GM12878 (cell line): ENCODE measurements at regions not wholly inside any gene's neighbourhood (a gene's known extent, or its start where the extent isn't known, plus 50 kb on each side); places are given as distances from the start of the nearest gene placed in this dataset.

Source experiments
- ATAC-seq: fragments of 200-7000 bp; cut with Tn5 transposase; 3 replicates; pipeline ENCODE4 v1.9.1; 2020; ENCODE audit warnings: mild to moderate bottlenecking, moderate library complexity
- BruUV-seq: library from RNA; stranded (reverse); fragments of 400-500 nt; replicated peaks from 2 replicates; lab custom pipeline; 2021; lab: Mats Ljungman, UMichigan
- CTCF ChIA-PET: fragments of 300-600 bp; sonication (Branson Sonifier 250); formaldehyde crosslinking; extraction: SDS; loops from one replicate; lab custom pipeline; 2021; ENCODE audit warnings: inconsistent platforms; lab: Yijun Ruan, JAX
- POLR2A ChIA-PET: fragments of 350-600 bp; formaldehyde crosslinking; extraction: SDS; loops from one replicate; lab custom pipeline; 2021; ENCODE audit warnings: inconsistent platforms; lab: Charles Lee
- RAD21 ChIA-PET: fragments of 300-600 bp; sonication (Branson Sonifier 250); formaldehyde crosslinking; loops from one replicate; lab custom pipeline; 2023; ENCODE audit warnings: antibody characterized with exemption; ENCODE audit not compliant: unreplicated experiment; lab: Charles Lee
- SMC1A ChIA-PET: fragments of 300-600 bp; sonication (Branson Sonifier 250); formaldehyde crosslinking; loops from one replicate; lab custom pipeline; 2023; ENCODE audit not compliant: unreplicated experiment, uncharacterized antibody; lab: Charles Lee
- DNase-seq: peaks from one replicate; pipeline ENCODE4 v3.0.0-alpha.2; 2011; ENCODE audit warnings: low read depth, low spot score
- FAIRE-seq: peaks from 3 replicates; lab custom pipeline; 2011; peaks lifted over from hg19 to GRCh38; lab: Jason Lieb, UNC
- H2AFZ ChIP-seq: 2 replicates; pipeline ENCODE4 v1.6.0; 2011; ENCODE audit warnings: low read depth, low read length, control low read depth; ENCODE audit not compliant: control insufficient read depth
- H3K27ac ChIP-seq: 2 replicates; pipeline ENCODE4 v1.5.1; 2011; ENCODE audit warnings: control low read depth; ENCODE audit not compliant: control insufficient read depth, insufficient read depth
- H3K27me3 ChIP-seq, 2 experiments: replicated peaks in 1 of 2; 2 replicates each; pipeline versions ENCODE4 v1.6.0 to v1.6.1; 2011; ENCODE audit warnings: low read length in 1 of 2; ENCODE audit not compliant: control insufficient read depth in 2 of 2, insufficient read depth in 2 of 2
- H3K36me3 ChIP-seq, 2 experiments: 2 replicates each; pipeline ENCODE4 v1.5.1; 2011; ENCODE audit warnings: low read length in 1 of 2; ENCODE audit not compliant: control insufficient read depth in 2 of 2, insufficient read depth in 2 of 2
- H3K4me1 ChIP-seq: 2 replicates; pipeline ENCODE4 v1.6.1; 2011; ENCODE audit warnings: mild to moderate bottlenecking, low read length, moderate library complexity, mixed read lengths; ENCODE audit not compliant: control insufficient read depth, insufficient read depth
- H3K4me2 ChIP-seq: 2 replicates; pipeline ENCODE4 v1.6.0; 2011; ENCODE audit warnings: control low read depth; ENCODE audit not compliant: control insufficient read depth, insufficient read depth
- H3K4me3 ChIP-seq: fragments of 200-600 bp; sonication (generic); 2 replicates; pipeline ENCODE4 v1.5.1; 2016
- H3K79me2 ChIP-seq: 2 replicates; pipeline ENCODE4 v1.6.0; 2011; ENCODE audit warnings: low read length; ENCODE audit not compliant: control insufficient read depth, insufficient read depth
- H3K9ac ChIP-seq: 2 replicates; pipeline ENCODE4 v1.8.0; 2011; ENCODE audit warnings: low read length, control low read depth, mixed read lengths; ENCODE audit not compliant: control insufficient read depth, insufficient read depth
- H3K9me3 ChIP-seq: replicated peaks from 3 replicates; pipeline ENCODE4 v1.5.1; 2011; ENCODE audit warnings: mild to moderate bottlenecking, low read length; ENCODE audit not compliant: control insufficient read depth, insufficient read depth
- H4K20me1 ChIP-seq: 2 replicates; pipeline ENCODE4 v1.6.0; 2011; ENCODE audit not compliant: control insufficient read depth, insufficient read depth
- ATF7 ChIP-seq: fragments of 450-650 bp; IDR thresholded peaks from 2 replicates; pipeline ENCODE4 v1.6.1; 2016; ENCODE audit warnings: low read depth, mild to moderate bottlenecking
- CEBPB ChIP-seq, 2 experiments: fragments of 150-350 bp in 1 of 2; IDR thresholded peaks; 2 replicates each; pipeline ENCODE4 v1.6.1; 2012 to 2014; ENCODE audit warnings: low read depth in 2 of 2, low read length in 2 of 2, borderline replicate concordance in 1 of 2, inconsistent platforms in 1 of 2
- CREM ChIP-seq: IDR thresholded peaks from 2 replicates; pipeline ENCODE4 v1.6.1; 2014; ENCODE audit warnings: antibody characterized with exemption, low read depth
- EGR1 ChIP-seq, 2 experiments: IDR thresholded peaks; 1 replicate in 1 of 2; 2 replicates in 1 of 2; pipeline ENCODE4 v1.6.1; 2011 to 2012; ENCODE audit warnings: low read depth in 2 of 2, low read length in 2 of 2, borderline replicate concordance in 1 of 2, mild to moderate bottlenecking in 1 of 2, moderate library complexity in 1 of 2
- MEF2B ChIP-seq: fragments of 450-650 bp; IDR thresholded peaks from 2 replicates; pipeline ENCODE4 v1.6.1; 2018; ENCODE audit warnings: mild to moderate bottlenecking, moderate library complexity; ENCODE audit not compliant: partially characterized antibody, poor library complexity, severe bottlenecking
- RELA ChIP-seq: fragments of 450-650 bp; IDR thresholded peaks from 2 replicates; pipeline ENCODE4 v1.8.0; 2014; ENCODE audit warnings: borderline replicate concordance; ENCODE audit not compliant: partially characterized antibody
- SPI1 ChIP-seq: IDR thresholded peaks from 2 replicates; pipeline ENCODE4 v1.6.1; 2011; ENCODE audit warnings: low read depth, mild to moderate bottlenecking, low read length, moderate library complexity, borderline replicate concordance; ENCODE audit not compliant: insufficient read depth
- TBL1XR1 ChIP-seq: IDR thresholded peaks from 2 replicates; pipeline ENCODE4 v1.6.1; 2012; ENCODE audit warnings: low read depth, low read length, improper control_type of control experiment
- ZBTB40 ChIP-seq: fragments of 450-650 bp; IDR thresholded peaks from 2 replicates; pipeline ENCODE4 v1.6.1; 2016; ENCODE audit warnings: mild to moderate bottlenecking, moderate library complexity, borderline replicate concordance
- WGBS: methylation state at CpG from one replicate; pipeline ENCODE4 v1.1.6; 2016; ENCODE audit warnings: low lambda C conversion rate; ENCODE audit not compliant: insufficient replicate concordance, insufficient coverage; ENCODE audit errors: missing lambda C conversion rate; 5-methylcytosine and 5-hydroxymethylcytosine counted together
- in situ Hi-C: fragments of 300-500 bp; cut with MboI; formaldehyde crosslinking; loops from 9 replicates; pipeline ENCODE4 v1.14.3; 2018; ENCODE audit warnings: mixed read lengths
- intact Hi-C: fragments of 100-400 bp; cut with micrococcal nuclease; formaldehyde crosslinking; loops from one replicate; pipeline ENCODE4 v1.14.2; 2022; ENCODE audit not compliant: unreplicated experiment
- TF ChIP-seq, protein P1 (sequence below): IDR thresholded peaks from 2 replicates; pipeline ENCODE4 v1.6.1; 2012; ENCODE audit warnings: low read length, inconsistent platforms

DNA sequence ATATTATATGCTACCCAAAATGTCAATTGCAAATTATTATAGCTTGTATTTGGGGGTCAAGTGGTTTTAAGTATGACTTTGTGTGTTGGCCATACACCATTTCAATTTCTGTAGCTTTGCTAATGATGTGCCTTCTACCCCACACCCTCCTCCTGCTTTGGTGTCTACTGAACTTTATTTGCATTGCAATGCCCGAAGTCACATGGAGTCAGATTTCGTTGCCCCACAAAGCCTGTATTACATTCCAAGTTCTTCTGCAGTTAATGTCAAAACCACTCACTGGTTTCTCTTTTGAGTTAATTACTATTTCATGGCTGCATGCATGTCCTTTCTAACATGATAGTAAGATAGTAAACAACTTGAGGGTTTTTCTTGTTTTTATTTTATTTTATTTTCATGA, 528.9 kb downstream of the RIT2 start:
- intact Hi-C loops = no loop called here
- H3K79me2 ChIP-seq = no peaks in the 10 kb centered on the region
- no peak overlapping the region for H3K4me3 ChIP-seq
- H3K27ac ChIP-seq = no peak overlapping the region
- SMC1A ChIA-PET = interaction anchor here (0.9 kb wide), 1 partner anchor 9 kb away, joined by 3 read pairs; no protein-coding TSS in a partner anchor
- no peak overlapping the region for H2AFZ ChIP-seq
- no peak for ATAC-seq
- no peak overlapping the region for H3K9ac ChIP-seq
- H3K9me3 ChIP-seq = no peaks in the 10 kb centered on the region
- H4K20me1 ChIP-seq = no peaks in the 10 kb centered on the region
- no peak for TF ChIP-seq EGR1 (IDR thresholded peaks at IDR 0.05; ENCODE audit: borderline replicate concordance in 1 of 2, low read depth in 2 of 2, low read length in 2 of 2)
- TF ChIP-seq, protein P1, sequence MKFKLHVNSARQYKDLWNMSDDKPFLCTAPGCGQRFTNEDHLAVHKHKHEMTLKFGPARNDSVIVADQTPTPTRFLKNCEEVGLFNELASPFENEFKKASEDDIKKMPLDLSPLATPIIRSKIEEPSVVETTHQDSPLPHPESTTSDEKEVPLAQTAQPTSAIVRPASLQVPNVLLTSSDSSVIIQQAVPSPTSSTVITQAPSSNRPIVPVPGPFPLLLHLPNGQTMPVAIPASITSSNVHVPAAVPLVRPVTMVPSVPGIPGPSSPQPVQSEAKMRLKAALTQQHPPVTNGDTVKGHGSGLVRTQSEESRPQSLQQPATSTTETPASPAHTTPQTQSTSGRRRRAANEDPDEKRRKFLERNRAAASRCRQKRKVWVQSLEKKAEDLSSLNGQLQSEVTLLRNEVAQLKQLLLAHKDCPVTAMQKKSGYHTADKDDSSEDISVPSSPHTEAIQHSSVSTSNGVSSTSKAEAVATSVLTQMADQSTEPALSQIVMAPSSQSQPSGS = no peak
- no peak for TF ChIP-seq SPI1
- TF ChIP-seq ZBTB40 = no peak
- no peak for TF ChIP-seq MEF2B
- TF ChIP-seq TBL1XR1 = no peak
- no peak for TF ChIP-seq CREM
- no peak for TF ChIP-seq CEBPB (IDR thresholded peaks at IDR 0.05; ENCODE audit: borderline replicate concordance in 1 of 2, low read depth in 2 of 2, low read length in 2 of 2)
- TF ChIP-seq RELA = no peak
- no peak for TF ChIP-seq ATF7
- FAIRE-seq = no peak
- POLR2A ChIA-PET = no interaction called here
- in situ Hi-C loops = no loop called here
- DNase-seq = no peak
- CTCF ChIA-PET = interaction anchor here (1.8 to 2.1 kb wide), 2 partner anchors 10 kb away, joined by 5 to 10 read pairs; no protein-coding TSS in a partner anchor
- BruUV-seq = no TSS peak
- RAD21 ChIA-PET = no interaction called here
- H3K4me1 ChIP-seq = no peaks in the 10 kb centered on the region
- H3K27me3 ChIP-seq = no peaks in the 10 kb centered on the region
- no peaks in the 10 kb centered on the region for H3K36me3 ChIP-seq
- H3K4me2 ChIP-seq = no peak overlapping the region
- 17% methylated on average over 2 of the region's 2 CpGs for WGBS
